ENCODE measurements at regions not wholly inside any gene's neighbourhood (a gene's known extent, or its start where the extent isn't known, plus 50 kb on each side); places are given as distances from the start of the nearest gene placed in this dataset.
"Not testable (repeated sequence)": the region's sequence is repeated elsewhere in the genome, so short reads cannot be mapped to it uniquely, and the experiment has no call there.

- DNase-seq (ENCODE audit: low read depth): no peak
Observed at GRCh38 chrX:96430756-96431455, 253.7 kb upstream of the DIAPH2 start.

- peak; percentile 54 for DNase-seq (ENCODE audit: low read depth)
Observed at GRCh38 chrX:96432647-96433046, 252.0 kb upstream of the DIAPH2 start.

GRCh38 chrX:96433409-96434077 lies 251.1 kb upstream of the DIAPH2 start:
- no peak for DNase-seq (ENCODE audit: low read depth)

- DNase-seq (ENCODE audit: low read depth): no peak
Observed at GRCh38 chrX:96435378-96436035, 249.1 kb upstream of the DIAPH2 start.

GRCh38 chrX:96436105-96436504 lies 248.5 kb upstream of the DIAPH2 start:
- DNase-seq (ENCODE audit: low read depth): peak; percentile 54

GRCh38 chrX:96438803-96439202 lies 245.8 kb upstream of the DIAPH2 start:
- no peak for DNase-seq (ENCODE audit: low read depth)

GRCh38 chrX:96440941-96441340 lies 243.7 kb upstream of the DIAPH2 start:
- peak; percentile 63 for DNase-seq (ENCODE audit: low read depth)

- no peak for DNase-seq (ENCODE audit: low read depth)
Observed at GRCh38 chrX:96445531-96446065, 239.0 kb upstream of the DIAPH2 start.

GRCh38 chrX:96446524-96446923 lies 238.1 kb upstream of the DIAPH2 start:
- no peak for DNase-seq (ENCODE audit: low read depth)

- no peak for DNase-seq (ENCODE audit: low read depth)
Observed at GRCh38 chrX:96447161-96447560, 237.5 kb upstream of the DIAPH2 start.

- no peak for DNase-seq (ENCODE audit: low read depth)
Observed at GRCh38 chrX:96449191-96449590, 235.5 kb upstream of the DIAPH2 start.

GRCh38 chrX:96449896-96450295 lies 234.7 kb upstream of the DIAPH2 start:
- DNase-seq (ENCODE audit: low read depth): no peak

GRCh38 chrX:96453139-96453538 lies 231.5 kb upstream of the DIAPH2 start:
- peak; percentile 92 for DNase-seq (ENCODE audit: low read depth)

- no peak for DNase-seq (ENCODE audit: low read depth)
Observed at GRCh38 chrX:96455078-96455477, 229.6 kb upstream of the DIAPH2 start.

- DNase-seq (ENCODE audit: low read depth): no peak
Observed at GRCh38 chrX:96464880-96465558, 219.6 kb upstream of the DIAPH2 start.

GRCh38 chrX:96474029-96474740 lies 210.5 kb upstream of the DIAPH2 start:
- peak; percentile 17 for DNase-seq (ENCODE audit: low read depth)

- DNase-seq (ENCODE audit: low read depth): no peak
Observed at GRCh38 chrX:96474741-96475125, 209.9 kb upstream of the DIAPH2 start.

GRCh38 chrX:96480081-96480480 lies 204.6 kb upstream of the DIAPH2 start:
- DNase-seq (ENCODE audit: low read depth): peak; percentile 29

- DNase-seq (ENCODE audit: low read depth): no peak
Observed at GRCh38 chrX:96481831-96482230, 202.8 kb upstream of the DIAPH2 start.

GRCh38 chrX:96483647-96484160 lies 200.9 kb upstream of the DIAPH2 start:
- DNase-seq (ENCODE audit: low read depth): no peak

GRCh38 chrX:96486687-96487086 lies 198.0 kb upstream of the DIAPH2 start:
- DNase-seq (ENCODE audit: low read depth): not testable (repeated sequence)

All from renal cortical epithelial cell (primary cell).